Adrenal gland (tissue), 9 donors: ENCODE measurements at regions not wholly inside any gene's neighbourhood (a gene's known extent, or its start where the extent isn't known, plus 50 kb on each side); places are given as distances from the start of the nearest gene placed in this dataset.
A peak's percentile ranks its signal among the peaks of the same experiment; 100 is the strongest.

Experiments
- DNase-seq, 7 donors: peaks; one replicate each; pipeline ENCODE4 v3.0.0-alpha.2; 2019 to 2020
- H3K27ac ChIP-seq, 5 donors: fragments of 200-600 bp; sonication (generic) in 4 of 5; 1 replicate in 3 of 5; 2 replicates in 2 of 5; pipeline versions ENCODE4 v1.5.1 to v1.8.0; 2016 to 2020; ENCODE audit warnings: mild to moderate bottlenecking in 1 of 5
- H3K27me3 ChIP-seq: fragments of 200-600 bp; 2 replicates; pipeline ENCODE4 v1.8.0; 2021
- H3K36me3 ChIP-seq, 2 donors: fragments of 200-600 bp; replicated peaks in 1 of 2; 1 replicate in 1 of 2; 2 replicates in 1 of 2; pipeline versions ENCODE4 v1.5.1 to v1.8.0; 2018 to 2022
- H3K4me1 ChIP-seq, 2 donors: fragments of 200-600 bp; replicated peaks in 1 of 2; 1 replicate in 1 of 2; 2 replicates in 1 of 2; pipeline versions ENCODE4 v1.5.1 to v1.8.0; 2018 to 2021
- H3K4me3 ChIP-seq, 4 donors: fragments of 200-600 bp; sonication (generic) in 3 of 4; one replicate each; pipeline ENCODE4 v1.5.1; 2016 to 2018
- H3K9me3 ChIP-seq, 3 donors: fragments of 200-600 bp; sonication (generic) in 1 of 3; replicated peaks in 1 of 3; 1 replicate in 2 of 3; 2 replicates in 1 of 3; pipeline versions ENCODE4 v1.5.1 to v1.8.0; 2016 to 2021
- POLR2A ChIP-seq, 2 donors: fragments of 450-650 bp; IDR thresholded peaks; one replicate each; pipeline ENCODE4 v1.6.1; 2017; ENCODE audit warnings: antibody characterized with exemption in 2 of 2, mild to moderate bottlenecking in 2 of 2, moderate library complexity in 1 of 2
- WGBS, 4 donors: extraction: QIAGEN DNeasy Blood & Tissue Kit in 2 of 4; methylation state at CpG; one replicate each; pipeline versions ENCODE4 v1.1.5 to v1.1.7; 2013 to 2017; 5-methylcytosine and 5-hydroxymethylcytosine counted together
- intact Hi-C, 2 donors: fragments of 100-400 bp; cut with DNase I; formaldehyde crosslinking; loops; one replicate each; pipeline versions ENCODE4 v1.14.1 to v1.15.0; 2022 to 2023
- TF ChIP-seq, protein P1 (sequence below), 6 experiments: fragments of 450-650 bp in 4 of 6; fragments of 200-600 bp in 2 of 6; sonication (generic) in 1 of 6; IDR thresholded peaks; 1 replicate in 5 of 6; 2 replicates in 1 of 6; pipeline versions ENCODE4 v1.5.1 to v1.8.0; 2016 to 2021; ENCODE audit warnings: antibody characterized with exemption in 6 of 6, mild to moderate bottlenecking in 2 of 6, moderate library complexity in 1 of 6
- donor health status: healthy with polysubstance abuse.
- donor health status: Bipolar disorder and iron deficiency.
- donor health status: DM: yes; HTN: yes; CAD: no.
- donor health status: DM: no; HTN: no; CAD: no.
- donor health status: DM: no; HTN: no; CAD: no.

DNA sequence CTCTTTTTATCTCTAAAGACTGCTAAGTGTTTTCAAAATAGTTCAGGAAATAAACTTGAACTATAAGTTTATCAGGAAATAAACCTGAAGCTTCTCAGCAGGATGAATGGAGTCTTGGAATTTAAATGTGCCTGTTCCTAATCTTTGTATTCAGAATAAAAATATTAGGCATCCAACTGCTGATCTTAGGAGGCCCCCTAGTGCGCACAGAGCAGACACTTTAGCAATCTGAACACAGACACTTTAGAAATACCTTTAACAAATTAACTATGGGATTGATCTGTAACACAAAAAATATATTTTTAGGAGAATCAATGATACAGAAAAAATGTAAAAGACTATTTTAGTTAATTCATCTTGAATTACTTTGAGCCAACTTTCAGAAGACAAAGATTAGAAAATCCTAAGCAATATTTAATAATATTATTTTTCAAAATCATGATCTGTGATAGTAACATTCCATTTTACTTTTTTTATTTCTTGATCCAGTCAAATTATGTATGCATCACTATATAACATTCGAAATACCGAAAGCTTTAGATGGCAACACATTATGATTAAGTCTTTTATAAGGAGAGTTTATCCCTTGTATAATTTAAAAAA, 80.9 kb downstream of the SLC41A2 start:
- no peak overlapping the region for H3K4me3 ChIP-seq
- intact Hi-C loops = no loop called here
- peak; percentile 36 to 75 (median 46) for DNase-seq
- peaks cover 0 to 3% of the 10 kb centered on the region in 2 donors for H3K4me1 ChIP-seq
- 27 to 79% (median 55%) methylated on average over 3 of the region's 3 CpGs for WGBS, 4 donors
- no peaks in the 10 kb centered on the region for H3K27me3 ChIP-seq
- H3K36me3 ChIP-seq = no peaks in the 10 kb centered on the region
- H3K9me3 ChIP-seq = peaks cover 0 to 5% (median 0%) of the 10 kb centered on the region in 3 donors
- TF ChIP-seq, protein P1, sequence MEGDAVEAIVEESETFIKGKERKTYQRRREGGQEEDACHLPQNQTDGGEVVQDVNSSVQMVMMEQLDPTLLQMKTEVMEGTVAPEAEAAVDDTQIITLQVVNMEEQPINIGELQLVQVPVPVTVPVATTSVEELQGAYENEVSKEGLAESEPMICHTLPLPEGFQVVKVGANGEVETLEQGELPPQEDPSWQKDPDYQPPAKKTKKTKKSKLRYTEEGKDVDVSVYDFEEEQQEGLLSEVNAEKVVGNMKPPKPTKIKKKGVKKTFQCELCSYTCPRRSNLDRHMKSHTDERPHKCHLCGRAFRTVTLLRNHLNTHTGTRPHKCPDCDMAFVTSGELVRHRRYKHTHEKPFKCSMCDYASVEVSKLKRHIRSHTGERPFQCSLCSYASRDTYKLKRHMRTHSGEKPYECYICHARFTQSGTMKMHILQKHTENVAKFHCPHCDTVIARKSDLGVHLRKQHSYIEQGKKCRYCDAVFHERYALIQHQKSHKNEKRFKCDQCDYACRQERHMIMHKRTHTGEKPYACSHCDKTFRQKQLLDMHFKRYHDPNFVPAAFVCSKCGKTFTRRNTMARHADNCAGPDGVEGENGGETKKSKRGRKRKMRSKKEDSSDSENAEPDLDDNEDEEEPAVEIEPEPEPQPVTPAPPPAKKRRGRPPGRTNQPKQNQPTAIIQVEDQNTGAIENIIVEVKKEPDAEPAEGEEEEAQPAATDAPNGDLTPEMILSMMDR (IDR thresholded peaks at IDR 0.05) = peak; percentile 50 to 82 (median 75)
- no peak for TF ChIP-seq POLR2A (IDR thresholded peaks at IDR 0.05)
- no peak overlapping the region for H3K27ac ChIP-seq

DNA sequence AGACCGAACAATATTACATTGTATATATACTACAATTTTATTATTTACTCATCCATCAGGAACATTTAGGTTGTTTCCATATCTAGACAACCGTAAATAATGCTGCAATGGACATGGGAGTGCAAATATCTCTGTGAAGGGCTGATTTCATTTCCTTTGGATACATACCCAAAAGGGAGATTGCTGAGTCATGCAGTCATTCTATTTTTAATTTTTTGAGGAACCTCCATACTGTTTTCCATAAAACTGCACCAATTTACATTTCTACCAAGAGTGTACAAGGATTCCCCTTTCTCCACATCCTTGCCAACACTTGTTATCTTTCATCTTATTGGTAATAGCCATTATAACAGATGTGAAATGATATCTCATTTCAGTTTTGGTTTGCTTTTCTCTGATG, 84.7 kb downstream of the SLC41A2 start:
- Histone ChIP-seq H3K9me3 (peaks cover 0 to 5% (median 0%) of the 10 kb centered on the region in 3 donors), H3K36me3 (no peaks in the 10 kb centered on the region), H3K4me1 (peaks cover 0 to 3% of the 10 kb centered on the region in 2 donors), H3K4me3 (no peak overlapping the region), H3K27ac (no peak overlapping the region), H3K27me3 (no peaks in the 10 kb centered on the region)
- no peak for DNase-seq
- intact Hi-C loops = loop anchor here in 1 of 2 donors (5.0 kb wide), 1 partner anchor 491 kb away; no protein-coding TSS in a partner anchor
- TF ChIP-seq, protein P1 (IDR thresholded peaks at IDR 0.05) = no peak
- TF ChIP-seq POLR2A (IDR thresholded peaks at IDR 0.05) = no peak
- WGBS, 4 donors = 87 to 97% (median 93%) methylated on average over 2 of the region's 2 CpGs

DNA sequence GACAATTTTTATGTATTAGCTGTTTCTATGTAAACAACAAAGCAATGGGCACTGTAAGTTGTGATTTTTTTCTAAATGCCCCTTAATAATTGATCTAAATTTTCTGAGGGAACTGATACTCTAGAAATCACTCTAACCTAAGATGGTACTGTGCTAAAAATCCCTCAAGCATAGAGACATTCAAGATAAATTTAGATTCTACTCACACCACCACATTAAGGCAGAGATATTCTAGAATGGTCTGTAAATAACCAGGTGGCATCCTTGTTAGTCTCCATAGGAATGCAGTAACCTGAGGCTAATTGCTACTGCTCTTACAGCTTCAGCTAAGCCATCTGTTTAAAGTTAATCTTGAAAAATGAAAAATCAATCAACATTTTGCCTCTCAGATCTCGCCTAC, 87.3 kb downstream of the SLC41A2 start:
- no peak for DNase-seq
- intact Hi-C loops = loop anchor here in 1 of 2 donors (5.0 kb wide), 1 partner anchor 488 kb away; no protein-coding TSS in a partner anchor
- Histone ChIP-seq H3K27me3 (no peaks in the 10 kb centered on the region), H3K27ac (no peak overlapping the region), H3K9me3 (peaks cover 0 to 5% (median 0%) of the 10 kb centered on the region in 3 donors), H3K4me3 (no peak overlapping the region), H3K4me1 (peaks cover under 1 to 3% of the 10 kb centered on the region in 2 donors), H3K36me3 (no peaks in the 10 kb centered on the region)
- TF ChIP-seq POLR2A (IDR thresholded peaks at IDR 0.05) = no peak
- TF ChIP-seq, protein P1 (IDR thresholded peaks at IDR 0.05) = no peak
- 99 to 100% (median 100%) methylated on average over 1 of the region's 1 CpG for WGBS, 4 donors

DNA sequence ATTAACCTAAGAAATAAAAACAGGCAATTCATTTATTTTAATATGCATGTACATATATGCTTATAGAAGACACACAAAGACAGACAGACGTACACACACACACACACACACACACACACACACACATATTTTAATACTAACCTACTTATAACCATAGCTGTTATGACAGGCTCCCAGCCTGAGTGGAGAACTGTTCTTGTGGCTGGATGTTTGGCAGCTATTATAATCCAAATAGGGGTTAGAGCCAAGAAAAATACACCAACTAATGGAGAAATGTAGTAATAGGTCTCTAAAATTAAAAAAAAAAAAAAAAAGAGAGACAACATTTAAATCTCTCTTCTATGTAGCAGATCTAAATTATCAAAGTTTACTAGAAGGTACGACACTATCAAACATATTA, 91.8 kb downstream of the SLC41A2 start:
- intact Hi-C loops = loop anchor here in 1 of 2 donors (10.0 kb wide), 1 partner anchor 491 kb away; no protein-coding TSS in a partner anchor

More for the DNA sequence above, 91.8 kb downstream of the SLC41A2 start:
- no peak overlapping the region for H3K4me3 ChIP-seq
- H3K27me3 ChIP-seq = no peaks in the 10 kb centered on the region
- peaks cover 10 to 20% of the 10 kb centered on the region in 2 donors for H3K4me1 ChIP-seq
- H3K9me3 ChIP-seq = no peaks in the 10 kb centered on the region
- peak in 1 of 7 donors; percentile 17 for DNase-seq
- TF ChIP-seq, protein P1 (IDR thresholded peaks at IDR 0.05) = no peak
- TF ChIP-seq POLR2A (IDR thresholded peaks at IDR 0.05) = no peak
- WGBS, 4 donors = 80 to 92% (median 83%) methylated on average over 2 of the region's 2 CpGs
- no peaks in the 10 kb centered on the region for H3K36me3 ChIP-seq
- H3K27ac ChIP-seq = no peak overlapping the region
